H9 (cell line): ENCODE measurements at regions not wholly inside any gene's neighbourhood (a gene's known extent, or its start where the extent isn't known, plus 50 kb on each side); places are given as distances from the start of the nearest gene placed in this dataset.

Experiments
- DNase-seq: peaks from one replicate; pipeline ENCODE4 v3.0.0-alpha.2; 2017
- H2AFZ ChIP-seq: one replicate; pipeline ENCODE4 v1.6.1; 2013; ENCODE audit warnings: mild to moderate bottlenecking, low read length, control low read depth, moderate library complexity
- H2AK5ac ChIP-seq: 2 replicates; pipeline ENCODE4 v1.6.1; 2013; ENCODE audit warnings: low read length, control low read depth, mixed read lengths; ENCODE audit not compliant: insufficient read length
- H2BK120ac ChIP-seq: one replicate; pipeline ENCODE4 v1.6.1; 2013; ENCODE audit warnings: low read depth, mild to moderate bottlenecking, low read length, control low read depth, inconsistent platforms; ENCODE audit not compliant: poor library complexity, severe bottlenecking
- H2BK12ac ChIP-seq: 2 replicates; pipeline ENCODE4 v1.6.1; 2013; ENCODE audit warnings: low read length, control low read depth, mixed read lengths, low read depth; ENCODE audit not compliant: insufficient read length
- H2BK15ac ChIP-seq: 2 replicates; pipeline ENCODE4 v1.6.1; 2013; ENCODE audit warnings: low read depth, low read length, control low read depth
- H2BK20ac ChIP-seq: one replicate; pipeline ENCODE4 v1.6.1; 2013; ENCODE audit warnings: low read depth, mild to moderate bottlenecking, low read length, control low read depth, inconsistent platforms; ENCODE audit not compliant: poor library complexity, severe bottlenecking
- H2BK5ac ChIP-seq: 2 replicates; pipeline ENCODE4 v1.6.1; 2013; ENCODE audit warnings: low read length, control low read depth, mixed read lengths; ENCODE audit not compliant: insufficient read length
- H3K14ac ChIP-seq: 2 replicates; pipeline ENCODE4 v1.6.1; 2013; ENCODE audit warnings: low read length, control low read depth; ENCODE audit not compliant: insufficient read depth
- H3K18ac ChIP-seq: 2 replicates; pipeline ENCODE4 v1.6.1; 2013; ENCODE audit warnings: low read depth, mild to moderate bottlenecking, mixed read lengths, low read length, control low read depth; ENCODE audit not compliant: insufficient read length
- H3K23ac ChIP-seq: 2 replicates; pipeline ENCODE4 v1.6.1; 2013; ENCODE audit warnings: low read length, control low read depth, mixed read lengths, low read depth; ENCODE audit not compliant: insufficient read length
- H3K23me2 ChIP-seq: 2 replicates; pipeline ENCODE4 v1.6.1; 2013; ENCODE audit warnings: low read depth, mild to moderate bottlenecking, mixed read lengths, low read length, control low read depth; ENCODE audit not compliant: insufficient read length, poor library complexity, severe bottlenecking
- H3K27ac ChIP-seq: 2 replicates; pipeline ENCODE4 v1.5.1; 2013; ENCODE audit warnings: low read length, control low read depth, mixed read lengths, low read depth; ENCODE audit not compliant: insufficient read length
- H3K27me3 ChIP-seq: 2 replicates; pipeline ENCODE4 v1.6.1; 2013; ENCODE audit warnings: low read length, control low read depth, inconsistent platforms; ENCODE audit not compliant: insufficient read depth
- H3K4ac ChIP-seq: 2 replicates; pipeline ENCODE4 v1.6.1; 2013; ENCODE audit warnings: low read depth, mild to moderate bottlenecking, control low read depth, inconsistent platforms, low read length, moderate library complexity
- H3K4me1 ChIP-seq: 2 replicates; pipeline ENCODE4 v1.6.1; 2013; ENCODE audit warnings: low read length, control low read depth, inconsistent platforms; ENCODE audit not compliant: insufficient read depth
- H3K4me2 ChIP-seq: 2 replicates; pipeline ENCODE4 v1.6.1; 2013; ENCODE audit warnings: low read length, control low read depth, mixed read lengths; ENCODE audit not compliant: insufficient read length, insufficient read depth
- H3K56ac ChIP-seq: 2 replicates; pipeline ENCODE4 v1.6.1; 2013; ENCODE audit warnings: low read depth, mild to moderate bottlenecking, mixed read lengths, low read length, control low read depth; ENCODE audit not compliant: insufficient read length
- H3K79me1 ChIP-seq: 2 replicates; pipeline ENCODE4 v1.6.1; 2013; ENCODE audit warnings: low read depth, mild to moderate bottlenecking, moderate library complexity, low read length, control low read depth, inconsistent platforms; ENCODE audit not compliant: insufficient read depth, poor library complexity, severe bottlenecking
- H3K79me2 ChIP-seq: 2 replicates; pipeline ENCODE4 v1.6.1; 2013; ENCODE audit warnings: low read length, control low read depth, inconsistent platforms; ENCODE audit not compliant: insufficient read depth
- H3K9ac ChIP-seq: 2 replicates; pipeline ENCODE4 v1.6.1; 2013; ENCODE audit warnings: low read length, control low read depth, mixed read lengths; ENCODE audit not compliant: insufficient read length; ENCODE audit errors: extremely low read depth
- H3K9me3 ChIP-seq: one replicate; pipeline ENCODE4 v1.6.1; 2013; ENCODE audit warnings: low read depth, low read length, inconsistent platforms; ENCODE audit not compliant: control insufficient read depth
- H3T11ph ChIP-seq: one replicate; pipeline ENCODE4 v1.6.1; 2013; ENCODE audit warnings: mild to moderate bottlenecking, low read length, control low read depth, inconsistent platforms
- H4K20me1 ChIP-seq: one replicate; pipeline ENCODE4 v1.6.1; 2013; ENCODE audit not compliant: control insufficient read depth, insufficient read length, insufficient read depth
- H4K5ac ChIP-seq: 2 replicates; pipeline ENCODE4 v1.6.1; 2013; ENCODE audit warnings: low read depth, mild to moderate bottlenecking, mixed read lengths, low read length, control low read depth; ENCODE audit not compliant: insufficient read length
- H4K8ac ChIP-seq: replicated peaks from 2 replicates; pipeline ENCODE4 v1.6.1; 2013; ENCODE audit warnings: low read length, control low read depth, mixed read lengths, low read depth; ENCODE audit not compliant: insufficient read length
- H4K91ac ChIP-seq: 2 replicates; pipeline ENCODE4 v1.6.1; 2013; ENCODE audit warnings: low read depth, mild to moderate bottlenecking, moderate library complexity, mixed read lengths, low read length, control low read depth; ENCODE audit not compliant: insufficient read length
- H3K27ac Mint-ChIP-seq, 3 experiments: 2 replicates in 2 of 3; 3 replicates in 1 of 3; pipeline ENCODE4 v1.8.0; 2020 to 2021; ENCODE audit warnings: mixed read lengths in 3 of 3, mild to moderate bottlenecking in 1 of 3, moderate library complexity in 1 of 3
- H3K27me3 Mint-ChIP-seq: 2 replicates; pipeline ENCODE4 v1.8.0; 2021; ENCODE audit warnings: low read depth, mild to moderate bottlenecking, moderate library complexity, mixed read lengths
- H3K36me3 Mint-ChIP-seq, 3 experiments: 2 replicates in 2 of 3; 3 replicates in 1 of 3; pipeline ENCODE4 v1.8.0; 2020 to 2021; ENCODE audit warnings: low read depth in 3 of 3, mixed read lengths in 3 of 3; ENCODE audit not compliant: insufficient read depth in 1 of 3
- H3K4me1 Mint-ChIP-seq, 2 experiments: 2 replicates each; pipeline ENCODE4 v1.8.0; 2020; ENCODE audit warnings: mixed read lengths in 2 of 2
- H3K4me3 Mint-ChIP-seq, 2 experiments: 2 replicates in 1 of 2; 3 replicates in 1 of 2; pipeline ENCODE4 v1.8.0; 2020 to 2021; ENCODE audit warnings: mild to moderate bottlenecking in 2 of 2, mixed read lengths in 2 of 2, moderate library complexity in 1 of 2
- H3K9me3 Mint-ChIP-seq, 2 experiments: 2 replicates in 1 of 2; 3 replicates in 1 of 2; pipeline ENCODE4 v1.8.0; 2020; ENCODE audit warnings: mild to moderate bottlenecking in 2 of 2, mixed read lengths in 2 of 2, moderate library complexity in 1 of 2
- WGBS: extraction: QIAGEN DNeasy Blood & Tissue Kit; methylation state at CpG from one replicate; pipeline ENCODE4 v1.1.7; 2013; ENCODE audit warnings: missing lambda C conversion rate, low lambda C conversion rate, mixed read lengths; ENCODE audit not compliant: insufficient read length; ENCODE audit errors: extremely low coverage; 5-methylcytosine and 5-hydroxymethylcytosine counted together
- TF ChIP-seq, protein P1 (sequence below): fragments of 200-600 bp; sonication (generic); conservative IDR thresholded peaks from 3 replicates; pipeline ENCODE4 v1.8.0; 2021; ENCODE audit warnings: antibody characterized with exemption, mild to moderate bottlenecking

DNA sequence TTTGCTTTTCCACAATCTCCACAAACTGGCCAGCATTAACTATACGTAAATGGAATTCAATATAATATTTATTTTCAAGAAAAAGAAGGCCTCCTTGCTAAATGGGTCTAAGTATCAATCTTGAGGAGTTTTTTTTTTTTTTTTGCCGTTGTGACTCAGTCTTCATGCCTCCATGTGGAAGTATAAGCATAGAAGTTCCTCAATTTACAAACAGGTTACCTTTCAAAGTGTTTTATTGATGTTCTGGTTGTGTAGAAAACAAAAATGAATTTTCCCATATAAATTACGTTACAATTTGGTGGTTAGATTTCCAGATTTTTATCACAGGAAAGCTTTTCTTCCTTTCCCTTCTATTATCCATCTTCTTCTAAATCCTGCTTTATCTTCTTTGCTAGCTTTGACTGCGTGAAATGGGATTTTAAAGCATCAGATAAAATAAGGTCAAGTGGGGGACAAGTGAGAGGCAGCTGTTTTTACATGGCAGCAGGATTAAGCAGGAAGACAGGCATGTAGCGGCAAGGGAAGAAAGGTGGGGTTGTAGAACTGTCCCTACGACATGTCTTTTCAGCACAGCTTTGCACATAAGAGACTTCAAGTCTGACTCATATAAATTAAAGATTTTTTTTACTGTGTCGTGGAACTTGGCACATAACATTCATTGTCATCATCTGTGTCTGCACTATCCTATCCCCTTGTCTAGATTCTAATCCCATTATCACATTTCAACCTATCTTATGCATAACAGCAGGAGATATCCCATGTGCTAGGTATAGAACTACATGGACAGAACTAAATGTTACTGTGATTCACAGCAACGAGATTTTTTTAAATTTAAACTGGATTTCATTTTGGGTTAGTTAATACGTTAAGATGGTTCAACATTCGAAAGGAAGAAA lies 135.3 kb upstream of the FAM3C start:
- H2BK12ac ChIP-seq, result no peak overlapping the region
- no peaks in the 10 kb centered on the region for H3K4me1 ChIP-seq
- H2BK5ac ChIP-seq, result no peak overlapping the region
- H3K27ac Mint-ChIP-seq, result no peak overlapping the region
- H2BK15ac ChIP-seq, result no peak overlapping the region
- no peak overlapping the region for H3K23ac ChIP-seq
- H3K9me3 Mint-ChIP-seq, result no peaks in the 10 kb centered on the region
- H2BK20ac ChIP-seq, result no peak overlapping the region
- no peak overlapping the region for H3K9ac ChIP-seq
- no peaks in the 10 kb centered on the region for H3K23me2 ChIP-seq
- H3K36me3 Mint-ChIP-seq, result no peaks in the 10 kb centered on the region
- no peak overlapping the region for H3K27ac ChIP-seq
- no peak overlapping the region for H3K18ac ChIP-seq
- no peak for DNase-seq
- H4K8ac ChIP-seq, result no peak overlapping the region
- H3K27me3 Mint-ChIP-seq, result no peaks in the 10 kb centered on the region
- H3K9me3 ChIP-seq, result no peaks in the 10 kb centered on the region
- H3K79me2 ChIP-seq, result no peaks in the 10 kb centered on the region
- no peaks in the 10 kb centered on the region for H3K79me1 ChIP-seq
- no peak overlapping the region for H4K5ac ChIP-seq
- no peak overlapping the region for H3K56ac ChIP-seq
- H3K4me2 ChIP-seq, result no peak overlapping the region
- H2AFZ ChIP-seq, result no peak overlapping the region
- WGBS, result no CpG with 5 or more reads among the region's 10 CpGs
- no peak overlapping the region for H2BK120ac ChIP-seq
- H3K4me1 Mint-ChIP-seq, result peaks cover 0 to 5% of the 10 kb centered on the region in 2 experiments; a peak in 1 of 4 replicates
- H3K4me3 Mint-ChIP-seq, result no peak overlapping the region
- no peaks in the 10 kb centered on the region for H4K20me1 ChIP-seq
- H3K27me3 ChIP-seq, result no peaks in the 10 kb centered on the region
- no peak overlapping the region for H4K91ac ChIP-seq
- no peak overlapping the region for H3K4ac ChIP-seq
- TF ChIP-seq, protein P1, sequence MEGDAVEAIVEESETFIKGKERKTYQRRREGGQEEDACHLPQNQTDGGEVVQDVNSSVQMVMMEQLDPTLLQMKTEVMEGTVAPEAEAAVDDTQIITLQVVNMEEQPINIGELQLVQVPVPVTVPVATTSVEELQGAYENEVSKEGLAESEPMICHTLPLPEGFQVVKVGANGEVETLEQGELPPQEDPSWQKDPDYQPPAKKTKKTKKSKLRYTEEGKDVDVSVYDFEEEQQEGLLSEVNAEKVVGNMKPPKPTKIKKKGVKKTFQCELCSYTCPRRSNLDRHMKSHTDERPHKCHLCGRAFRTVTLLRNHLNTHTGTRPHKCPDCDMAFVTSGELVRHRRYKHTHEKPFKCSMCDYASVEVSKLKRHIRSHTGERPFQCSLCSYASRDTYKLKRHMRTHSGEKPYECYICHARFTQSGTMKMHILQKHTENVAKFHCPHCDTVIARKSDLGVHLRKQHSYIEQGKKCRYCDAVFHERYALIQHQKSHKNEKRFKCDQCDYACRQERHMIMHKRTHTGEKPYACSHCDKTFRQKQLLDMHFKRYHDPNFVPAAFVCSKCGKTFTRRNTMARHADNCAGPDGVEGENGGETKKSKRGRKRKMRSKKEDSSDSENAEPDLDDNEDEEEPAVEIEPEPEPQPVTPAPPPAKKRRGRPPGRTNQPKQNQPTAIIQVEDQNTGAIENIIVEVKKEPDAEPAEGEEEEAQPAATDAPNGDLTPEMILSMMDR, result no peak
- no peak overlapping the region for H2AK5ac ChIP-seq
- no peak overlapping the region for H3K14ac ChIP-seq
- no peak overlapping the region for H3T11ph ChIP-seq
